ENCODE measurements at regions not wholly inside any gene's neighbourhood (a gene's known extent, or its start where the extent isn't known, plus 50 kb on each side); places are given as distances from the start of the nearest gene placed in this dataset.

DNA sequence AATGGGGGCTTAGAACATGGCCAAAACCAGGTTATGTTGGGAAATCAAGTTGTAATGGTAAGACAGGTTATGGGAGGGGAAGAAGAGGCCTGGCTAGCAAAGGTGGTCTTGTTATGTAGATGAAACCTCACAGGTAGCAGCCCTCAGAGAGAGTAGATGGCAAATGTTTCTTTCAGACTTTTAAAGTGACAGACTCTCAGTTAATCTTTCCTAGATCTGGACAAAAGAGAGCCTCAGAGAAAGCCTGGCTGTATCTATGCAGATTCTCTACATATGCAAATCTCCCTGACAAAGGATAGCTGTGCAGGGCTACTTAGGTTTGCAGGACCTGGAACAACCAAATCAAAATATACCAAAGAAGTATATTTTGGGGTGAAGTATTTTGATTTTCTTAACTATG is 284.1 kb upstream of the AMOT start:
- DNase-seq: no peak

GRCh38 chrX:113075521-113075920 is 234.9 kb upstream of the AMOT start:
- DNase-seq: no peak

- no peak for DNase-seq
Observed at GRCh38 chrX:113059714-113060113, 219.1 kb upstream of the AMOT start.

DNA sequence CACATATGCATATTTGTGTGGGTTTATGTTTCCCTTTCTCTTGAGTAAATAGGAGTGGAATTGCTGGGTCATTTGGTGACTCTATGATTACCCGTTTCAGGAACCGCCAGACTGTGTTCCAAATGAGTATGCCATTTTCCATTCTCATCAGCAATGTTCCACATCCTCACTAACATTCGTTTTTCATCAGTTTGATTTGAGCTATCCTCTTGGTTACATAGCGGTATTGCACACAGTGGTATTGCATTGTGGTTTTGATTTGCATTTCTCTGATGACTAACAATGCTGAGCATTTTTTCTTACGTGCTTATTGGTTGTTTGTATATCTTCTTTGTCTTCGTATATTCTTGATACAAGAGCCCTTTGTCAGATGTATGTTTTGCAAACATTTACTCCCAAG is 218.0 kb upstream of the AMOT start:
- no peak for DNase-seq

DNA sequence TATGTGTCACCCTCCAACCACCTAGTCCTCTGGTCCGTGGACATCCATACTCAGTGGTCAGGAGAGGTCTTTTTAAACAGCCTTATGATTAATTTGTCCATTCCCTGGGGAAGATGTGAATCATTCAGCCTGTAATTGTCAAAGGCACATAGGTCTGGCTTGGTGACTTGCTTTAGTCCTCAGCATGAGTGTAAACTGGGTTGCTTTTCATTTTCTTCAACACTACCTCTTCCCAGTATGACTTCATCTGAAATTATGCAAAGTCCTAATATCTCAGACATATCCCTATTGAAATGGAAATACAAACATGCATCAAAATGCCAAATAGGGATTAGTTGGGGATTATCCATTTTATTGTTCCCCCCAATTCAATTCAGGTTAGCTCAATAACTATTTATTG is 208.3 kb upstream of the AMOT start:
- no peak for DNase-seq

GRCh38 chrX:113048480-113048879 is 207.8 kb upstream of the AMOT start:
- DNase-seq: no peak

DNA sequence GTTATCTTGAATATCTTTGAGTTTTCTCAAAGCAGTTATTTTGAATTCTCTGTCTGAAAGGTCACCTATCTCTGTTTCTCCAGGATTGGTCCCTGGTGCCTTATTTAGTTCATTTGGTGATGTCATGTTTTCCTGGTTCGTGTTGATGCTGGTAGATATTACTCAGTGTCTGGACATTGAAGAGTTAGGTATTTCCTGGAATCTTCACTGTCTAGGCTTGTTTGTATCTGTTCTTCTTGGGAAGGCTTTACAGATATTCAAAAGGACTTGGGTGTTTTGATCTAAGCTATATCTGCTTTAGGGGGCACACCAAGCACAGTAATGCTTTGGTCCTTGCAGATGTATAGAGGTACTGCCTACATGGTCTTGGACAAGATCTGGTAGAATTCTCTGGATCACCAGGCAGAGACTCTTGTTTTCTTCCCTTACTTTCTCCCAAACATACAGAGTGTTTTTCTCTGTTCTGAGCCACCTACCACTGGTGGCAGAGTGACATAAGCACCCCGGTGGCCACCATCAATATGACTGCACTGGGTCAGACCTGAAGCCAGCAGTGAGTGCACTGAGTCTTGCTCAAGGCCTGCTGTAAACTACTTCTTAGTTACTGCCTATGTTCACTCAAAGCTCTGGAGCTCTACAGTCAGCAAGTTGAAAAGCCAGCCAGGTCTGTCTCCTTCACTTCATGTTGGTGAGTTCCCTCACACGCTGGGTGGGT is 193.5 kb upstream of the AMOT start:
- DNase-seq: no peak

DNA sequence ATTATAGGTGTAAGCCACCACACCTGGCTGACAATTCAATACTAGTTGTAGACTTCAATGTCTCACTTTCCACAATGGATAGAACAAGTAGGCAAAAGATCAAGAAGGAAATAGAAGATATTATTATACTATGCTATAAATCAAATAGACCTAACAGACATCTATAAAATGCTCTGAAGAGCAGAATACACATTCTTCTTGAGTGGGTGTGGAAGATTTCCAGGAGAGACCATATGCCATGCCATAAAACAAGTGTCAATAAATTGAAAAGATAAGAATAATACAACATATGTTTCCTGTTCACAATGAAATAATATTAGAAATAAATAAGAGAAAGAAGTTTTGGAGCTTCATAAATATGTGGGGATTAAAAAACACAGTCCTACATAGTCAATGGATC is 179.3 kb upstream of the AMOT start:
- no peak for DNase-seq

DNA sequence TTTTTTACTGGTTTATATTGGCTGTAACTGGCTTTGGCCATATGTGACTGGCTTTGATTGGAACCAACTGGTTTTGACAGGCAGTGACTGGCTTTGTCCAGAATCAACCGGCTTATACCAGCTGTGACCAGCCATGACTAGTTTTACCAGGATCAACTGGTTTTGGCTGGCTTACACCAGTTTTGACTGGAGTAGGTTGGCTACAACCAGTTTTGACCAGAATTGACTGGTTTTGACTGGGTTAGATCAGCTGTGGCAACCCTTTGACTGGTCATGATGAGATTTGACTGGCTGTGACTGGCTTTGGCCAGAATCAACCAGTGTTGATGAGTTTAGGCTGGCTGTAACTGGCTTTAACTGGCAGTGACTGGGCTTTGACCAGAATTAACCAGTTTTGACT is 169.2 kb upstream of the AMOT start:
- DNase-seq: no peak

GRCh38 chrX:113009029-113009428 is 168.4 kb upstream of the AMOT start:
- DNase-seq: no peak

DNA sequence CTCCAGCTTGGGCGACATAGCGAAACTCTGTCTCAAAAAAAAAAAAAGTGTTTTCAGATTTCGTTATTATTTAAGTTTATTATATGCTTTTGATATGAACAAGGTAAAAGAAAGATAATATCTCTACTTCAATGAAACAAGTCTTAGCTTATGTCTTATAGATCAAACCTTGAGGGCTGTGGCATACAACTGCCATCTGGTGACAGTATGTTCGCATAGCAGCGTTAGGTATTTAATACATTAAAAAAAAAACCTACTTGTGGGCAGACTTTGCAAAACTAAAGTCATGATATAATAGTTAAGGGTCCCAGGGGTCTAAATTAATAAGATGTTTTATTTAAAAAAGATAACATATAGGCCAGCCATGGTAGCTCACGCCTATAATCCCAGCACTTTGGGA is 161.2 kb upstream of the AMOT start:
- DNase-seq: no peak

GRCh38 chrX:112997991-112998390 is 157.4 kb upstream of the AMOT start:
- no peak for DNase-seq

DNA sequence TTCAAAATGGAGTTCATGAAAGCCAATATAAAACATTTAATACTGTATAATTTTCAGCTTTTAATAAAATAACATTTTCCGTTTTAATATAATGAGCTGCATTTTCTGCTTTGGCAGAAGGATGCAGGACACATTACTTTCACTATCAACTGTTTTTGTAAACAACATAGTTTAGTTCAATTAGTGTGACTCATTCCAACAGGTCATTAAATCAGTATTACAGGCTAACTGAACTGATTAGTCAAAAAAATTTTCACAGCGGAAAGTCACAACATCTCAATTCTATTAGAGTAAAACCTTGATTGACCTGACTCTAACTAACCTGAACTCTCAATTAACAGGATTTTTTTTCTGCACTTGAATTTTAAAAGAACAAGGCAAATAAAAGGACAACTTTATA is 151.2 kb upstream of the AMOT start:
- DNase-seq: no peak

GRCh38 chrX:112979879-112980278 is 139.2 kb upstream of the AMOT start:
- DNase-seq: no peak

GRCh38 chrX:112968351-112969133 is 127.9 kb upstream of the AMOT start:
- DNase-seq: no peak

GRCh38 chrX:112967903-112968302 is 127.3 kb upstream of the AMOT start:
- DNase-seq: no peak

GRCh38 chrX:112967341-112967740 is 126.7 kb upstream of the AMOT start:
- DNase-seq: no peak

GRCh38 chrX:112961981-112962380 is 121.3 kb upstream of the AMOT start:
- DNase-seq: no peak

DNA sequence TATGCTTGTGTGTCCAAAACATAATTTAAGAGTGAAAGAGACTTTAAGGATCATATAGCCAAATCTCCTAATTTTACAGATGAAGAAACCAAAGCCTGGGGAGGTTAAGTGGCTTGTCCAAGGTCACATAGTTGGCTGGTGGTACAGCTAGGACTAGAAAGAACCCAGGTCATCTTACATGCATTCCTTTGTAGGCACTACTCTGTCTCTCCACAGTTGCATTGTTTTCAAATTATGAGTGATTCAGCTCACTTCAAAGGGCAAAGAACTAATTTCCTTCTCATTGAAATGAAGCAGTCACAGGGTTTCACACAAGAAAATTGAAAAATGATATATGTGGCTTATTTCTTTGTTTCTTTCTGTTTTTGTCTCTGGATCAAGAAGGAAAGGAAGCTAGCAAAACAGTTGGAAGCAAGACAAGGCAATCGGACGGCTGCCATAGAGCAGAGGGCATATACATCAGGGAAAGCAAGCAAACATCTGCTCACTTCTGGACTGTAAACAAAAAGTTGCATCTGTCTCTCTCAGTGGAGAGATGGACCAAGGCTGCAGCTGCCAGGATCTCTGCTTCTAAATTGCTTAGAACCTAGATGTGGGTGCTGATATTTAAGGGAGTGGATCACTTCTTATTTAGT is 107.5 kb upstream of the AMOT start:
- no peak for DNase-seq

DNA sequence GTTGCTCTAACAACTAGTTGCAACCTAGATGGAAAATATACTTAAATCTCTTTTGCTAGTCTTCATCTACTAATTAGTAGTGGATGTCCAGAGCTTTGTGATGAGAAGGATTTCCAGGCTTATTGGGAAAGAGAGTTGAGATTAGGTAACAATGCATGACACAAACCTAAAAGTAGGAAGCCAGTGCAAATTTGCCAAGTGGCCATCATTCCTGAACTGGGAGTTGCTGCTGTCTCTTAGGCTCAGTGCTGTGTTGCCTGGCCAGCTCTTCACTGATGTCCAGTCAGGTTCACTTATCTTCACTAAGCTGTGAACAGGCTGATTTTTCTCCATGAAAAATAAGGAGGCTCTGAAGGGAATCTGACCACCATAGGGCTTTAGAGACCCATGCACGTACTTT is 105.6 kb upstream of the AMOT start:
- DNase-seq: no peak

GRCh38 chrX:112945826-112946225 is 105.2 kb upstream of the AMOT start:
- no peak for DNase-seq

GRCh38 chrX:112941209-112941837 is 100.7 kb upstream of the AMOT start:
- no peak for DNase-seq

Measured in hypothalamus (tissue), 51 donors.